B cell (primary cell): ENCODE measurements at regions not wholly inside any gene's neighbourhood (a gene's known extent, or its start where the extent isn't known, plus 50 kb on each side); places are given as distances from the start of the nearest gene placed in this dataset.
"Not testable (repeated sequence)": the region's sequence is repeated elsewhere in the genome, so short reads cannot be mapped to it uniquely, and the experiment has no call there.

Source experiments
- ATAC-seq: fragments of 200-7000 bp; cut with Tn5 transposase; one replicate; pipeline ENCODE4 v1.10.0; 2021; ENCODE audit warnings: low read depth, mild to moderate bottlenecking, moderate number of reproducible peaks, moderate library complexity
- CTCF ChIA-PET: fragments of 350-600 bp; sonication (Branson Sonifier 250); formaldehyde crosslinking; loops from one replicate; lab custom pipeline; 2021; ENCODE audit warnings: antibody characterized with exemption, inconsistent platforms; lab: Charles Lee
- POLR2A ChIA-PET: fragments of 350-600 bp; sonication (Branson Sonifier 250); formaldehyde crosslinking; loops from one replicate; lab custom pipeline; 2021; ENCODE audit warnings: antibody characterized with exemption; lab: Charles Lee
- DNase-seq: peaks from one replicate; pipeline ENCODE4 v3.0.0; 2013
- H2AFZ ChIP-seq: 2 replicates; pipeline ENCODE4 v1.6.1; 2012; ENCODE audit warnings: mild to moderate bottlenecking, low read depth, low read length; ENCODE audit not compliant: insufficient read depth, poor library complexity, severe bottlenecking
- H3K27ac ChIP-seq, 2 donors: 1 replicate in 1 of 2; 2 replicates in 1 of 2; pipeline ENCODE4 v1.5.1; 2012 to 2013; ENCODE audit warnings: low read length in 2 of 2, mild to moderate bottlenecking in 2 of 2, moderate library complexity in 1 of 2
- H3K27me3 ChIP-seq, 4 experiments: fragments of 200-600 bp in 1 of 4; sonication (generic) in 1 of 4; replicated peaks in 1 of 4; 1 replicate in 2 of 4; 2 replicates in 2 of 4; pipeline versions ENCODE4 v1.6.1 to v1.7.0; 2013 to 2016; ENCODE audit warnings: low read length in 3 of 4, mild to moderate bottlenecking in 2 of 4, mixed read lengths in 1 of 4, moderate library complexity in 1 of 4; ENCODE audit not compliant: insufficient read depth in 4 of 4, control insufficient read depth in 3 of 4; ENCODE audit errors: control extremely low read depth in 1 of 4
- H3K36me3 ChIP-seq, 2 experiments: replicated peaks in 1 of 2; 1 replicate in 1 of 2; 2 replicates in 1 of 2; pipeline versions ENCODE4 v1.6.1 to v1.7.1; 2013; ENCODE audit warnings: low read length in 1 of 2; ENCODE audit not compliant: insufficient read depth in 2 of 2, control insufficient read depth in 1 of 2; ENCODE audit errors: control extremely low read depth in 1 of 2, extremely low read depth in 1 of 2
- H3K4me1 ChIP-seq, 2 donors: fragments of 200-600 bp in 1 of 2; sonication (generic) in 1 of 2; 1 replicate in 1 of 2; 2 replicates in 1 of 2; pipeline versions ENCODE4 v1.5.1 to v1.6.1; 2013 to 2017; ENCODE audit warnings: low read length in 2 of 2; ENCODE audit not compliant: control insufficient read depth in 2 of 2, insufficient read depth in 2 of 2
- H3K4me2 ChIP-seq: replicated peaks from 2 replicates; pipeline ENCODE3; 2012; ENCODE audit warnings: mild to moderate bottlenecking, low read depth, low read length; ENCODE audit not compliant: poor library complexity, severe bottlenecking
- H3K4me3 ChIP-seq, 5 experiments: fragments of 200-600 bp in 1 of 5; sonication (generic) in 1 of 5; 1 replicate in 3 of 5; 2 replicates in 2 of 5; pipeline versions ENCODE4 v1.5.1 to v1.7.0; 2011 to 2016; ENCODE audit warnings: low read length in 4 of 5, mild to moderate bottlenecking in 4 of 5, low read depth in 2 of 5, control low read depth in 1 of 5, moderate library complexity in 1 of 5; ENCODE audit not compliant: insufficient read depth in 1 of 5; ENCODE audit errors: control extremely low read depth in 1 of 5, extremely low read depth in 1 of 5
- H3K79me2 ChIP-seq: fragments of 200-600 bp; sonication (generic); one replicate; pipeline ENCODE4 v1.6.0; 2016; ENCODE audit warnings: low read length; ENCODE audit not compliant: control insufficient read depth, insufficient read depth
- H3K9ac ChIP-seq: fragments of 200-600 bp; sonication (generic); 2 replicates; pipeline ENCODE4 v1.6.1; 2017; ENCODE audit warnings: mild to moderate bottlenecking, low read length, moderate library complexity
- H3K9me3 ChIP-seq, 3 donors: one replicate each; pipeline versions ENCODE4 v1.6.1 to v1.7.1; 2013; ENCODE audit warnings: low read length in 2 of 3; ENCODE audit not compliant: control insufficient read depth in 2 of 3, insufficient read depth in 1 of 3; ENCODE audit errors: control extremely low read depth in 1 of 3
- H4K20me1 ChIP-seq: 2 replicates; pipeline ENCODE4 v1.6.0; 2012; ENCODE audit warnings: mild to moderate bottlenecking, low read length; ENCODE audit not compliant: insufficient read depth, control insufficient read depth, poor library complexity, severe bottlenecking
- H3K27ac Mint-ChIP-seq: one replicate; pipeline ENCODE4 v1.8.0; 2021; ENCODE audit warnings: mixed read lengths
- H3K27me3 Mint-ChIP-seq: one replicate; pipeline ENCODE4 v1.8.0; 2021; ENCODE audit warnings: mixed read lengths
- H3K4me1 Mint-ChIP-seq: one replicate; pipeline ENCODE4 v1.8.0; 2021; ENCODE audit warnings: mixed read lengths
- H3K4me3 Mint-ChIP-seq: one replicate; pipeline ENCODE4 v1.8.0; 2021; ENCODE audit warnings: mixed read lengths
- H3K9me3 Mint-ChIP-seq: one replicate; pipeline ENCODE4 v1.8.0; 2022; ENCODE audit warnings: mixed read lengths; ENCODE audit not compliant: insufficient read depth
- CTCF ChIP-seq: fragments of 200-600 bp; IDR thresholded peaks from one replicate; pipeline ENCODE4 v1.8.0; 2022; ENCODE audit warnings: antibody characterized with exemption, mild to moderate bottlenecking
- EZH2 ChIP-seq: IDR thresholded peaks from 2 replicates; pipeline ENCODE4 v1.6.1; 2012; ENCODE audit warnings: borderline replicate concordance, low read depth, mild to moderate bottlenecking, moderate library complexity, low read length; ENCODE audit not compliant: insufficient read depth, poor library complexity, severe bottlenecking
- WGBS: methylation state at CpG from one replicate; pipeline ENCODE4 v1.1.5; 2013; ENCODE audit warnings: missing lambda C conversion rate; ENCODE audit not compliant: insufficient coverage; 5-methylcytosine and 5-hydroxymethylcytosine counted together
- intact Hi-C: fragments of 100-400 bp; cut with micrococcal nuclease; formaldehyde crosslinking; loops from one replicate; pipeline ENCODE4 v1.10.0; 2022

- POLR2A ChIA-PET, result no interaction called here
- H3K4me1 ChIP-seq, result no peaks in the 10 kb centered on the region
- no CpG with 5 or more reads among the region's 2 CpGs for WGBS
These were observed 224.4 kb downstream of the TUSC1 start for GRCh38 chr9:25453875-25454274.

GRCh38 chr9:25449503-25449902, 228.7 kb downstream of the TUSC1 start:
- Histone ChIP-seq H3K79me2 (no peaks in the 10 kb centered on the region), H2AFZ (no peak overlapping the region), H3K4me1 (no peaks in the 10 kb centered on the region), H3K27me3 (no peaks in the 10 kb centered on the region), H3K4me3 (no peak overlapping the region), H4K20me1 (no peaks in the 10 kb centered on the region), H3K36me3 (no peaks in the 10 kb centered on the region), H3K9me3 (no peaks in the 10 kb centered on the region), H3K4me2 (no peak overlapping the region), H3K27ac (no peak overlapping the region), H3K9ac (no peak overlapping the region)
- H3K4me3 Mint-ChIP-seq, result no peak overlapping the region
- no peak for ATAC-seq
- peaks cover 2% of the 10 kb centered on the region for H3K9me3 Mint-ChIP-seq
- POLR2A ChIA-PET, result no interaction called here
- no peak for DNase-seq
- H3K27me3 Mint-ChIP-seq, result no peaks in the 10 kb centered on the region
- no peaks in the 10 kb centered on the region for H3K4me1 Mint-ChIP-seq
- TF ChIP-seq CTCF (no peak), EZH2 (no peak)
- CTCF ChIA-PET, result no interaction called here
- WGBS, result no CpG with 5 or more reads among the region's 3 CpGs
- no peak overlapping the region for H3K27ac Mint-ChIP-seq
- intact Hi-C loops, result no loop called here

More at GRCh38 chr9:25453875-25454274, 224.4 kb downstream of the TUSC1 start:
- Mint-ChIP-seq H3K27ac (no peak overlapping the region), H3K27me3 (no peaks in the 10 kb centered on the region), H3K4me3 (no peak overlapping the region), H3K4me1 (no peaks in the 10 kb centered on the region), H3K9me3 (peaks cover 5% of the 10 kb centered on the region)
- Histone ChIP-seq H3K4me3 (no peak overlapping the region), H3K27ac (no peak overlapping the region), H3K9me3 (no peaks in the 10 kb centered on the region), H3K36me3 (no peaks in the 10 kb centered on the region), H3K79me2 (no peaks in the 10 kb centered on the region), H4K20me1 (no peaks in the 10 kb centered on the region), H3K27me3 (no peaks in the 10 kb centered on the region), H3K9ac (no peak overlapping the region), H2AFZ (no peak overlapping the region), H3K4me2 (no peak overlapping the region)
- DNase-seq (no peak), ATAC-seq (no peak)
- CTCF ChIA-PET, result no interaction called here
- no peak for TF ChIP-seq CTCF
- TF ChIP-seq EZH2, result no peak
- intact Hi-C loops, result no loop called here

GRCh38 chr9:25445721-25446120, 232.5 kb downstream of the TUSC1 start:
- H3K27me3 ChIP-seq, H4K20me1 ChIP-seq, ATAC-seq, H3K4me1 ChIP-seq, H3K36me3 ChIP-seq, H3K4me1 Mint-ChIP-seq, H3K9ac ChIP-seq, H3K4me2 ChIP-seq, H3K4me3 ChIP-seq, POLR2A ChIA-PET, H3K79me2 ChIP-seq, H3K27ac ChIP-seq, H3K27me3 Mint-ChIP-seq, DNase-seq, H2AFZ ChIP-seq, H3K27ac Mint-ChIP-seq, H3K9me3 ChIP-seq, H3K9me3 Mint-ChIP-seq, H3K4me3 Mint-ChIP-seq, intact Hi-C loops, CTCF ChIA-PET: not testable (repeated sequence)
- WGBS, result 100% methylated on average over 2 of the region's 13 CpGs
